HG03565 (cell line): ENCODE measurements at regions not wholly inside any gene's neighbourhood (a gene's known extent, or its start where the extent isn't known, plus 50 kb on each side); places are given as distances from the start of the nearest gene placed in this dataset.
"Not testable (repeated sequence)": the region's sequence is repeated elsewhere in the genome, so short reads cannot be mapped to it uniquely, and the experiment has no call there.

Experiments
- ATAC-seq: cut with Tn5 transposase; IDR thresholded peaks from one replicate; pipeline ENCODE4 v1.9.1; 2021; ENCODE audit warnings: mild to moderate bottlenecking, moderate library complexity; ENCODE audit not compliant: unreplicated experiment

DNA sequence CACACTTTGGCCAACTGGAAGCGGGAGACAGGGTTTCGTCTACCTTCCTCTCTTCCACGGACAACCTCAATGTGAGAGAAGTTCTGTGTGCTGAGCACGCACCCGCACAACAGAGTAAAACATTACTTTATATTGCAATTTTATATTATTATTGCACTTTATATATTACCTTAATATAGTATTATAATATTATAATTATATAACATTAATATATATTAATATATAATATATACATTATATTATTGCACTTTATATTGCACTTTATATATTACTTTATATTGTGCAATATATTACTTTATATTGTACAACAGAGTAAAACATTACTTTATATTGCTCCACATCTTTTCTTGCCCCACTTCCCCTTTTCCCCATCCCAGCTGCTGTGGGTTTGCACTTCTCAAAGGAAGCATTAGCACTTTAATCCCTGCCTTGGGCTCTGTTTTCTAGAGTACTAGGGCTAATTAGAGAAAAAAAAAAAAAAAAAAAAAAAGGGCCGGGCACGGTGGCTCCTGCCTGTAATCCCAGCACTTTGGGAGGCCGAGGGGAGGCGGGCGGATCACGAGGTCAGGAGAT lies 76.4 kb upstream of the SLC4A7 start:
- no peak for ATAC-seq

DNA sequence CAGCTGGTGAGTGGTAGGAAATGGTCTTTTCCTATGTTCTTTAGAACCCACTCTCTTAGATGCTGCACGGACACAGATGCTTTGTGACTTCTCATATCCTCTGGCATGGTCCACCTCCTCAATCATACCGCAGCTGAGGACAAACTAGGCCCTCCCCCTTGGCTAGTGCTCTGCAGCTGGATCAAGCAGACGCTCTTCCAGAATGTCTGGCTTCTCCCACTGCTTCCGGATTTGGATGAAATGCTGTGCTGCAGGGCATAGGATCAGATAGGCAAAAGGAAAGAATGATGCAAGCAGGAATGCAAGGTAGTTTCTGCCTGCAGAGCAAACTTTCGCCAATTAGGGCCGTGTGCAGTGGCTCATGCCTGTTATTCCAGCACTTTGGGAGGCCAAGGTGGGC lies 75.7 kb upstream of the SLC4A7 start:
- ATAC-seq = no peak

- no peak for ATAC-seq
Measured at GRCh38 chr3:27559381-27559780, 75.2 kb upstream of the SLC4A7 start.

GRCh38 chr3:27557411-27557810 lies 73.2 kb upstream of the SLC4A7 start:
- ATAC-seq = no peak

DNA sequence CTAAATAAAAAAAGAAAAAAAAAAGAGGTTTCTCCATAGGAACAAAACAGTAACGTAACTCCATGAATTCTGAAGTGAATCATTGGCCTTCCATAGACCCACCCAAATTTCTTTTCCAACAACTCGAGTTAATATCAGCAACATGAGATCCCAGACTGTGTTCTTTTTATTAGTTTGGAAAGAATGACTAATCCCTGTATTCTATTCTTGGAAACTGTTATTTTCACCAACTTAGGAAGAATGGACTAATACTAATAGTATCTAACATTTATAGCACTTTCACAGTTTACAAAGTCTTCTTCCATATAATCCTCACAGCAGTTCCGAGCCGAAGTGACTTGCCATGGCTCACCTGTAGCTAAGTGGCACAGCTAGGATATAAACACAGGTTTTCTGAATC lies 72.7 kb upstream of the SLC4A7 start:
- no peak for ATAC-seq

DNA sequence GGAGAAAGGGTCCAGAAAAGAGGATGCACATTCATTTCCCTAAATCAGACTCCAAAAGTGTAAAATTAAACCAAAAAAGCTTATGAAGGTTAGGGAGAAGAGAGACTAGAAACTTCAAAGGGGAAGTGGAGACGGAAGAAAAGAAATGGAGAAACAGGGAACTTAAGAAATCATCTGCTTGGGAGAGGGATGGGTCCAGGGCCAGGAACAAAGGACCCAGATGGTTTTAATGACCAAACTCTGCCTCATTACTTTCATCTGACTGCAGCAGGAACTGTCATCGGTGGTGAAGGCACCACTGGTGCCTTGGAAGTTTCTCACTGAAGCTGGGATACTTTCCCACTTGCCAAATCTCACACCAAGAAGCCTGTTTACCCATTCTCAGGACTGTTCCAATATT lies 70.5 kb upstream of the SLC4A7 start:
- ATAC-seq = no peak

- ATAC-seq = no peak
Measured at GRCh38 chr3:27553886-27554540, 69.8 kb upstream of the SLC4A7 start.

DNA sequence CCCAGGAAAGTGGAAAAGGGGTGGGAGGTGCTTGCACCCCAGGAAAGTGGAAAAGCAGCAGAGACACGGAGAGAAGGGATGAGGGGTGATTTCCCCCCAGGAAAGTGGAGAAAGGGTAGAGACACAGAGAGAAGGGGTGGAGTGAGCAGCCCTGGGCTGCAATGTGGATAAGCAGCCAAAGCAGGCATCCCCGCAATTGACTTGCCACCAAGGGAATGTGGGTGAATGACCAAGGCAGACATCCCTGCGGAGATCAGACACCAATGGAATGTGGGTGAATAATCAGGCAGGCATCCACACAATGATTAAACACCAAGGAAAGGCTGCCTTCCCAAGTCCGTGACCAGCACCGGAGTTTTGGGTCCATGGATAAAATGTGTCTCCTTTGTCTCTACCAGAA lies 68.5 kb upstream of the SLC4A7 start:
- not testable (repeated sequence) for ATAC-seq

- not testable (repeated sequence) for ATAC-seq
Measured at GRCh38 chr3:27551413-27551812, 67.2 kb upstream of the SLC4A7 start.

GRCh38 chr3:27545061-27545460 lies 60.9 kb upstream of the SLC4A7 start:
- ATAC-seq = no peak

DNA sequence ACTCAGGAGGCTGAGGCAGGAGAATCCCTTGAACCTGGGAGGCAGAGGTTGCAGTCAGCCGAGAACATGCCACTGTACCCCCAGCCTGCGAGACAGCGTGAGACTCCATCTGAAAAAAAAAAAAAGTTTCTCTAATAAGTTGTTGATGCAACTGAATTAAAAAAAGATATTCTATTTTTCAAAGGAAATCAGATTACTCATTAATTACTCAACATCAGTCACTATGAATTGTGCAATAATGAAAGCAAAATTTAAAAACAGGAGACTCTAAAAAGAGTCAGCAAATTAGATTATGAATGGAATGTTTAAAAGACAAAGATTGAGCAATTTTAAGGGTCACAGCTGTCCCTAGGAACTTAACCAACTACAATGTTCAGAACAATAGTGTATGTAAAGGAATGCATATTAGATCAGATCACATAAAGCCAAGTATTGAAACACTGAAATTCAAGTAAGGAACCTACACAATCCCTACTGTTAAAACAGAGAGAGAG lies 60.2 kb upstream of the SLC4A7 start:
- ATAC-seq = no peak

GRCh38 chr3:27542476-27542875 lies 58.3 kb upstream of the SLC4A7 start:
- no peak for ATAC-seq

DNA sequence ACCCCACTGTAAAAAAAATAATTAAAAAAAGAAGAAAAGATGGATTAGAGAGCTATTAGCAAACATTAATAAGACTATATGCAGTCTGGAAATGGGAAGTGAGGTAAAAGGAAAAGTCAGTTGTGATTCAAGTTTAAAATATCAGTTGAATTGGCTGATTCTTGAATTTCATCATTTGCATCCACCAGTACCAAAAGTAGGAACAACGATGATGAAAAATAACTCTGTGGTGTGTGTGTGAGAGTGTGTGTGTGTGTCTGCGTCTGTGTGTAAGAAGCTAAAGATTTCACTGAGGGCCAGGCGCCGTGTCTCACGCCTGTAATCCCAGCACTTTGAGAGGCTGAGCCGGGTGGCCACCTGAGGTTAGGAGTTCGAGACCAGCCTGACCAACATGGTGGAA lies 56.0 kb upstream of the SLC4A7 start:
- ATAC-seq = no peak

- ATAC-seq = no peak
Measured at GRCh38 chr3:27536491-27536890, 52.3 kb upstream of the SLC4A7 start.

DNA sequence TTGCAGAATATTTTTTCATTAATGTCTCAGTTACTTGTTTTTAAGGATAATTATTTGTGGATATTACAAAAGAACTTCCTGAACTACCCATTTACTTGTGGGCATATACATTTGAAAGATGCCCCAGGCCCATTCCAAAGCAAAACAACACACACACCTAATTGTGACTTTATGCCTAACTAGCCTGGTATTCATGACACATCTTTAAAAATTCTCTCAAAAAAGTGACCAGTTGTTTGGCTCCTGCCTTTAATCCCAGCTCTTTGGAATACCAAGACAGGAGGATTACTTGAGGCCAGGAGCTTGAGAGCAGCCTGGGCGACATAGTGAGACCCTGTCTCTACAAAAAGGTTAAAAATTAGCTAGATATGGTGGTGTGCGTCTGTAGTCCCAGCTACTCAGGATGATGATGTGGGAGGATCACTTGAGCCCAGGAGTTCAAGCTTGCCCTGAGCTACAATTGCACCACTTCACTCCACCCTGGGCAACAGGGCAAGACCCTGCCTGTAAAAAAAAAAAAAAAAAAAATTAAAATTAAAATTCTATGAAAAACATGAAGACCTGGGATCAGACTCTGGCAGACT lies 51.7 kb upstream of the SLC4A7 start:
- ATAC-seq = no peak

DNA sequence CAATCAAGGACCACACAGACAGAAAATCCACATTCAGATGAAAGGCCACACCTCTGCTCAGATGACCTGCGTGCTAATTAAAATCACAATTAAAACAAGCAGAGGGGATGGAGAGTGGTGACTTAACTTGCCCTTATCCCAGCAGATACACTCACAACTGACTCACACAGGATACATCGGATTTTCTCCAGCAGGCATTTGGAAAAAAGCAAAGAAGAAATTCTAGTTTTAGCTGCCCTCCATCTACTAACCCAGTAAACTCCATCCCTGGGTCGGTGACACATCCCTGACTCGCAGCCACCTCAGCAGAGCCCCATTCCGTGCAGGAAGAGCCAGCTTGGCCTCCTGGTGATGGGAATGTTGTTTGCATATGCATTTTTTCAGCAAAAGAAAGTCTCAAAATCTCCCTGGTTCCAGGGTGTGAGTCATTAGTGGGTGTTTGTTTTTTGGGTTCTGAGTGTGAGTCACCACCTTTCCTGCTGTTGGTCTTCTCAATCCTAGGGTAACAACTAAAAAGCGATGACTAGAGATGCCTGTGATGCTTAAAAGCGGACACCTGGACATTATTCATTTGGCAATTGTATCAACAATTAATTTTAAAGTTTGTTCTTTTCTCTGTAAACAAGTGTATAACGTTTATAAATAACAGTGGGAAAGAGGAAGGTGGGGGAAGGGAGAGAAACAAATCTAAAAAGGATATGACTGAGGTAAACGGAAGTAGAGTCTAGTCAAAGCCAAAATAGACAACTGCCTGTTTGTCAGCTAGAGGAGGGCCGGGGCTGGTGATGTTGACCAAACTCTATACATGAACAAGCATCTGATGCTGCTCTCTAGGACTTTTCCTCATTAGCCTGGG lies 49.8 kb upstream of the SLC4A7 start:
- ATAC-seq = peak; percentile 64
